Keratinocyte (primary cell): ENCODE measurements at regions not wholly inside any gene's neighbourhood (a gene's known extent, or its start where the extent isn't known, plus 50 kb on each side); places are given as distances from the start of the nearest gene placed in this dataset.

ENCODE experiments used
- DNase-seq: peaks from one replicate; pipeline ENCODE4 v3.0.0-alpha.2; 2011; ENCODE audit warnings: low read depth, missing footprints, low spot score
- FAIRE-seq: peaks from 2 replicates; lab custom pipeline; 2011; peaks lifted over from hg19 to GRCh38; lab: Jason Lieb, UNC
- H2AFZ ChIP-seq: 2 replicates; pipeline ENCODE4 v1.6.0; 2012; ENCODE audit warnings: low read length, control low read depth, inconsistent platforms; ENCODE audit not compliant: control insufficient read depth
- H3K27ac ChIP-seq: 2 replicates; pipeline ENCODE4 v1.5.1; 2011; ENCODE audit warnings: low read length; ENCODE audit not compliant: control insufficient read depth, insufficient read depth
- H3K27me3 ChIP-seq: 3 replicates; pipeline ENCODE4 v1.6.0; 2011; ENCODE audit warnings: low read length; ENCODE audit not compliant: control insufficient read depth, insufficient read depth; ENCODE audit errors: extremely low read depth
- H3K36me3 ChIP-seq, 2 experiments: 2 replicates in 1 of 2; 3 replicates in 1 of 2; pipeline ENCODE4 v1.5.1; 2011; ENCODE audit warnings: low read length in 2 of 2, mild to moderate bottlenecking in 1 of 2; ENCODE audit not compliant: control insufficient read depth in 2 of 2, insufficient read depth in 2 of 2; ENCODE audit errors: extremely low read depth in 1 of 2
- H3K4me1 ChIP-seq: 3 replicates; pipeline ENCODE4 v1.5.1; 2011; ENCODE audit warnings: low read length; ENCODE audit not compliant: control insufficient read depth, insufficient read depth; ENCODE audit errors: extremely low read depth
- H3K4me2 ChIP-seq: 3 replicates; pipeline ENCODE4 v1.6.0; 2011; ENCODE audit warnings: low read depth, low read length; ENCODE audit not compliant: control insufficient read depth, insufficient read depth; ENCODE audit errors: extremely low read depth
- H3K4me3 ChIP-seq, 3 experiments: fragments of 200-600 bp in 1 of 3; sonication (generic) in 1 of 3; 2 replicates in 2 of 3; 3 replicates in 1 of 3; pipeline ENCODE4 v1.5.1; 2011 to 2016; ENCODE audit warnings: low read length in 3 of 3, mild to moderate bottlenecking in 3 of 3, control low read depth in 2 of 3, inconsistent platforms in 1 of 3, low read depth in 1 of 3, mixed read lengths in 1 of 3, mixed run types in 1 of 3, moderate library complexity in 1 of 3; ENCODE audit not compliant: control insufficient read depth in 2 of 3, insufficient read depth in 2 of 3; ENCODE audit errors: extremely low read depth in 1 of 3
- H3K79me2 ChIP-seq: 2 replicates; pipeline ENCODE4 v1.6.0; 2012; ENCODE audit warnings: low read length; ENCODE audit not compliant: control insufficient read depth, insufficient read depth
- H3K9ac ChIP-seq: 3 replicates; pipeline ENCODE4 v1.6.0; 2011; ENCODE audit warnings: low read length; ENCODE audit not compliant: control insufficient read depth, insufficient read depth; ENCODE audit errors: extremely low read depth
- H3K9me1 ChIP-seq: 3 replicates; pipeline ENCODE4 v1.6.0; 2011; ENCODE audit warnings: low read length; ENCODE audit not compliant: control insufficient read depth, insufficient read depth; ENCODE audit errors: extremely low read depth
- H3K9me3 ChIP-seq: 2 replicates; pipeline ENCODE4 v1.5.1; 2012; ENCODE audit warnings: low read depth, low read length; ENCODE audit not compliant: control insufficient read depth
- H4K20me1 ChIP-seq: 3 replicates; pipeline ENCODE4 v1.6.0; 2011; ENCODE audit warnings: low read length; ENCODE audit not compliant: control insufficient read depth, insufficient read depth; ENCODE audit errors: extremely low read depth
- CTCF ChIP-seq, 3 experiments: IDR thresholded peaks in 1 of 3; conservative IDR thresholded peaks in 1 of 3; optimal IDR thresholded peaks in 1 of 3; 2 replicates in 2 of 3; 3 replicates in 1 of 3; pipeline versions ENCODE3 to v1.5.1; 2011; ENCODE audit warnings: low read length in 3 of 3, mild to moderate bottlenecking in 3 of 3, moderate library complexity in 2 of 3, control low read depth in 1 of 3, inconsistent platforms in 1 of 3; ENCODE audit not compliant: insufficient read depth in 2 of 3; ENCODE audit errors: extremely low read depth in 1 of 3
- EZH2 ChIP-seq: IDR thresholded peaks from one replicate; pipeline ENCODE4 v1.6.1; 2012; ENCODE audit warnings: inconsistent platforms, mild to moderate bottlenecking, low read length, moderate library complexity
- dilution Hi-C: fragments of 300-500 bp; cut with MboI; formaldehyde crosslinking; loops from one replicate; pipeline ENCODE4 v1.7.0; 2020; ENCODE audit warnings: low sequenced_read_pairs; ENCODE audit not compliant: extremely low pct_ligation_motif_present

- no peak overlapping the region for H3K4me3 ChIP-seq
- no peak for DNase-seq
- no peaks in the 10 kb centered on the region for H3K4me1 ChIP-seq
- no peak for TF ChIP-seq EZH2
- TF ChIP-seq CTCF (optimal IDR thresholded peaks at IDR 0.05 in 1 of 3, IDR thresholded peaks at IDR 0.05 in 1 of 3, conservative IDR thresholded peaks at IDR 0.05 in 1 of 3; ENCODE audit: extremely low read depth in 1 of 3, insufficient read depth in 2 of 3, low read length in 3 of 3) = no peak
- no peaks in the 10 kb centered on the region for H3K9me1 ChIP-seq
- H3K4me2 ChIP-seq = no peak overlapping the region
- no peaks in the 10 kb centered on the region for H3K9me3 ChIP-seq
- H3K79me2 ChIP-seq = no peaks in the 10 kb centered on the region
- no peak overlapping the region for H3K27ac ChIP-seq
- H3K9ac ChIP-seq = no peak overlapping the region
- H4K20me1 ChIP-seq = no peaks in the 10 kb centered on the region
- no peak overlapping the region for H2AFZ ChIP-seq
- H3K27me3 ChIP-seq = no peaks in the 10 kb centered on the region
- dilution Hi-C loops = no loop called here
- FAIRE-seq = no peak
- H3K36me3 ChIP-seq = no peaks in the 10 kb centered on the region
Measured at GRCh38 chr21:20330652-20331051, 667.6 kb upstream of the NCAM2 start.

GRCh38 chr21:20334585-20334984, 663.6 kb upstream of the NCAM2 start:
- Histone ChIP-seq H4K20me1 (no peaks in the 10 kb centered on the region), H3K9me1 (no peaks in the 10 kb centered on the region), H3K4me2 (no peak overlapping the region), H3K4me1 (no peaks in the 10 kb centered on the region), H3K4me3 (no peak overlapping the region), H3K9me3 (no peaks in the 10 kb centered on the region), H2AFZ (no peak overlapping the region), H3K27ac (no peak overlapping the region), H3K27me3 (no peaks in the 10 kb centered on the region), H3K9ac (no peak overlapping the region), H3K36me3 (no peaks in the 10 kb centered on the region), H3K79me2 (no peaks in the 10 kb centered on the region)
- DNase-seq (no peak), FAIRE-seq (no peak)
- TF ChIP-seq EZH2 = no peak
- no peak for TF ChIP-seq CTCF (optimal IDR thresholded peaks at IDR 0.05 in 1 of 3, IDR thresholded peaks at IDR 0.05 in 1 of 3, conservative IDR thresholded peaks at IDR 0.05 in 1 of 3; ENCODE audit: extremely low read depth in 1 of 3, insufficient read depth in 2 of 3, low read length in 3 of 3)
- dilution Hi-C loops = no loop called here
